ENCODE measurements at regions not wholly inside any gene's neighbourhood (a gene's known extent, or its start where the extent isn't known, plus 50 kb on each side); places are given as distances from the start of the nearest gene placed in this dataset.

- intact Hi-C loops (cut with DNase I) = no loop called here
- no peak overlapping the region for H3K4me3 ChIP-seq (ENCODE audit: low read length in 2 of 2)
- WGBS, 2 donors = 92 to 93% methylated on average over 3 of the region's 3 CpGs
- no peaks in the 10 kb centered on the region for H3K9me3 ChIP-seq (ENCODE audit: control insufficient read depth, low read length)
- DNase-seq = no peak
- H3K27ac ChIP-seq (ENCODE audit: low read depth in 1 of 2, low read length in 2 of 2) = no peak overlapping the region
- no peaks in the 10 kb centered on the region for H3K27me3 ChIP-seq (ENCODE audit: control insufficient read depth in 1 of 2, insufficient read depth in 2 of 2, low read length in 1 of 2)
- no peaks in the 10 kb centered on the region for H3K4me1 ChIP-seq (ENCODE audit: control insufficient read depth in 1 of 2, insufficient read depth in 2 of 2, low read length in 2 of 2)
- no peaks in the 10 kb centered on the region for H3K36me3 ChIP-seq (ENCODE audit: control insufficient read depth in 1 of 2, insufficient read depth in 2 of 2, low read length in 1 of 2)
- ATAC-seq (ENCODE audit: low FRiP score) = no peak
Measured at GRCh38 chr20:48557380-48557779, 270.4 kb downstream of the PREX1 start.

GRCh38 chr20:48556956-48557355 lies 270.8 kb downstream of the PREX1 start:
- Histone ChIP-seq H3K4me3 (ENCODE audit: low read length in 2 of 2) (no peak overlapping the region), H3K27me3 (ENCODE audit: control insufficient read depth in 1 of 2, insufficient read depth in 2 of 2, low read length in 1 of 2) (no peaks in the 10 kb centered on the region), H3K9me3 (ENCODE audit: control insufficient read depth, low read length) (no peaks in the 10 kb centered on the region), H3K4me1 (ENCODE audit: control insufficient read depth in 1 of 2, insufficient read depth in 2 of 2, low read length in 2 of 2) (no peaks in the 10 kb centered on the region), H3K27ac (ENCODE audit: low read depth in 1 of 2, low read length in 2 of 2) (no peak overlapping the region), H3K36me3 (ENCODE audit: control insufficient read depth in 1 of 2, insufficient read depth in 2 of 2, low read length in 1 of 2) (no peaks in the 10 kb centered on the region)
- intact Hi-C loops (cut with DNase I) = no loop called here
- DNase-seq (no peak), ATAC-seq (ENCODE audit: low FRiP score) (no peak)
- 73% methylated on average over 6 of the region's 6 CpGs for WGBS, 2 donors

- WGBS, 2 donors = 84% methylated on average over 8 of the region's 8 CpGs
- Histone ChIP-seq H3K9me3 (ENCODE audit: control insufficient read depth, low read length) (no peaks in the 10 kb centered on the region), H3K36me3 (ENCODE audit: control insufficient read depth in 1 of 2, insufficient read depth in 2 of 2, low read length in 1 of 2) (no peaks in the 10 kb centered on the region), H3K4me3 (ENCODE audit: low read length in 2 of 2) (no peak overlapping the region), H3K27me3 (ENCODE audit: control insufficient read depth in 1 of 2, insufficient read depth in 2 of 2, low read length in 1 of 2) (no peaks in the 10 kb centered on the region), H3K4me1 (ENCODE audit: control insufficient read depth in 1 of 2, insufficient read depth in 2 of 2, low read length in 2 of 2) (no peaks in the 10 kb centered on the region), H3K27ac (ENCODE audit: low read depth in 1 of 2, low read length in 2 of 2) (no peak overlapping the region)
- ATAC-seq (ENCODE audit: low FRiP score) = no peak
- no peak for DNase-seq
- intact Hi-C loops (cut with DNase I) = no loop called here
Measured at GRCh38 chr20:48552550-48552949, 275.2 kb downstream of the PREX1 start.

GRCh38 chr20:48550814-48551213 lies 277.0 kb downstream of the PREX1 start:
- WGBS, 2 donors = 84 to 86% methylated on average over 7 of the region's 7 CpGs
- intact Hi-C loops (cut with DNase I) = no loop called here
- H3K27me3 ChIP-seq (ENCODE audit: control insufficient read depth in 1 of 2, insufficient read depth in 2 of 2, low read length in 1 of 2) = no peaks in the 10 kb centered on the region

GRCh38 chr20:48547664-48548063 lies 280.1 kb downstream of the PREX1 start:
- ATAC-seq (ENCODE audit: low FRiP score) (no peak), DNase-seq (no peak)
- intact Hi-C loops (cut with DNase I) = no loop called here
- Histone ChIP-seq H3K27ac (ENCODE audit: low read depth in 1 of 2, low read length in 2 of 2) (no peak overlapping the region), H3K4me1 (ENCODE audit: control insufficient read depth in 1 of 2, insufficient read depth in 2 of 2, low read length in 2 of 2) (no peaks in the 10 kb centered on the region), H3K36me3 (ENCODE audit: control insufficient read depth in 1 of 2, insufficient read depth in 2 of 2, low read length in 1 of 2) (no peaks in the 10 kb centered on the region), H3K4me3 (ENCODE audit: low read length in 2 of 2) (no peak overlapping the region), H3K27me3 (ENCODE audit: control insufficient read depth in 1 of 2, insufficient read depth in 2 of 2, low read length in 1 of 2) (no peaks in the 10 kb centered on the region), H3K9me3 (ENCODE audit: control insufficient read depth, low read length) (no peaks in the 10 kb centered on the region)
- WGBS, 2 donors = 98 to 99% methylated on average over 7 of the region's 7 CpGs

More at GRCh38 chr20:48550814-48551213, 277.0 kb downstream of the PREX1 start:
- H3K4me3 ChIP-seq (ENCODE audit: low read length in 2 of 2) = no peak overlapping the region
- no peaks in the 10 kb centered on the region for H3K36me3 ChIP-seq (ENCODE audit: control insufficient read depth in 1 of 2, insufficient read depth in 2 of 2, low read length in 1 of 2)
- H3K4me1 ChIP-seq (ENCODE audit: control insufficient read depth in 1 of 2, insufficient read depth in 2 of 2, low read length in 2 of 2) = no peaks in the 10 kb centered on the region
- H3K27ac ChIP-seq (ENCODE audit: low read depth in 1 of 2, low read length in 2 of 2) = no peak overlapping the region
- H3K9me3 ChIP-seq (ENCODE audit: control insufficient read depth, low read length) = no peaks in the 10 kb centered on the region
- ATAC-seq (ENCODE audit: low FRiP score) (no peak), DNase-seq (no peak)

- WGBS, 2 donors = 40 to 41% methylated on average over 6 of the region's 6 CpGs
- Histone ChIP-seq H3K36me3 (ENCODE audit: control insufficient read depth in 1 of 2, insufficient read depth in 2 of 2, low read length in 1 of 2) (no peaks in the 10 kb centered on the region), H3K4me1 (ENCODE audit: control insufficient read depth in 1 of 2, insufficient read depth in 2 of 2, low read length in 2 of 2) (no peaks in the 10 kb centered on the region), H3K27ac (ENCODE audit: low read depth in 1 of 2, low read length in 2 of 2) (no peak overlapping the region), H3K9me3 (ENCODE audit: control insufficient read depth, low read length) (no peaks in the 10 kb centered on the region), H3K27me3 (ENCODE audit: control insufficient read depth in 1 of 2, insufficient read depth in 2 of 2, low read length in 1 of 2) (no peaks in the 10 kb centered on the region), H3K4me3 (ENCODE audit: low read length in 2 of 2) (no peak overlapping the region)
- no peak for DNase-seq
- ATAC-seq (ENCODE audit: low FRiP score) = no peak
- intact Hi-C loops (cut with DNase I) = no loop called here
Measured at GRCh38 chr20:48544402-48545339, 283.1 kb downstream of the PREX1 start.

- WGBS, 2 donors = 62 to 65% methylated on average over 10 of the region's 10 CpGs
- no peaks in the 10 kb centered on the region for H3K36me3 ChIP-seq (ENCODE audit: control insufficient read depth in 1 of 2, insufficient read depth in 2 of 2, low read length in 1 of 2)
Measured at GRCh38 chr20:48541581-48542071, 286.2 kb downstream of the PREX1 start.

GRCh38 chr20:48538856-48539255 lies 288.9 kb downstream of the PREX1 start:
- Histone ChIP-seq H3K4me3 (ENCODE audit: low read length in 2 of 2) (no peak overlapping the region), H3K27me3 (ENCODE audit: control insufficient read depth in 1 of 2, insufficient read depth in 2 of 2, low read length in 1 of 2) (no peaks in the 10 kb centered on the region), H3K36me3 (ENCODE audit: control insufficient read depth in 1 of 2, insufficient read depth in 2 of 2, low read length in 1 of 2) (no peaks in the 10 kb centered on the region), H3K4me1 (ENCODE audit: control insufficient read depth in 1 of 2, insufficient read depth in 2 of 2, low read length in 2 of 2) (no peaks in the 10 kb centered on the region), H3K9me3 (ENCODE audit: control insufficient read depth, low read length) (no peaks in the 10 kb centered on the region), H3K27ac (ENCODE audit: low read depth in 1 of 2, low read length in 2 of 2) (no peak overlapping the region)
- intact Hi-C loops (cut with DNase I) = no loop called here
- WGBS, 2 donors = 69 to 72% methylated on average over 3 of the region's 3 CpGs
- ATAC-seq (ENCODE audit: low FRiP score) (no peak), DNase-seq (no peak)

More at GRCh38 chr20:48541581-48542071, 286.2 kb downstream of the PREX1 start:
- H3K27me3 ChIP-seq (ENCODE audit: control insufficient read depth in 1 of 2, insufficient read depth in 2 of 2, low read length in 1 of 2) = no peaks in the 10 kb centered on the region
- ATAC-seq (ENCODE audit: low FRiP score) = no peak
- H3K4me1 ChIP-seq (ENCODE audit: control insufficient read depth in 1 of 2, insufficient read depth in 2 of 2, low read length in 2 of 2) = no peaks in the 10 kb centered on the region
- H3K27ac ChIP-seq (ENCODE audit: low read depth in 1 of 2, low read length in 2 of 2) = no peak overlapping the region
- H3K9me3 ChIP-seq (ENCODE audit: control insufficient read depth, low read length) = no peaks in the 10 kb centered on the region
- no peak for DNase-seq
- intact Hi-C loops (cut with DNase I) = no loop called here
- H3K4me3 ChIP-seq (ENCODE audit: low read length in 2 of 2) = no peak overlapping the region

Data from aorta (tissue), 5 donors.